GM19438 (cell line): ENCODE measurements at regions not wholly inside any gene's neighbourhood (a gene's known extent, or its start where the extent isn't known, plus 50 kb on each side); places are given as distances from the start of the nearest gene placed in this dataset.

Experiments
- ATAC-seq: cut with Tn5 transposase; IDR thresholded peaks from one replicate; pipeline ENCODE4 v1.9.1; 2021; ENCODE audit warnings: low read depth; ENCODE audit not compliant: unreplicated experiment

- ATAC-seq = no peak
Measured at GRCh38 chr4:155565330-155565729, 101.3 kb upstream of the GUCY1A1 start.

GRCh38 chr4:155564880-155565279, 101.8 kb upstream of the GUCY1A1 start:
- no peak for ATAC-seq

DNA sequence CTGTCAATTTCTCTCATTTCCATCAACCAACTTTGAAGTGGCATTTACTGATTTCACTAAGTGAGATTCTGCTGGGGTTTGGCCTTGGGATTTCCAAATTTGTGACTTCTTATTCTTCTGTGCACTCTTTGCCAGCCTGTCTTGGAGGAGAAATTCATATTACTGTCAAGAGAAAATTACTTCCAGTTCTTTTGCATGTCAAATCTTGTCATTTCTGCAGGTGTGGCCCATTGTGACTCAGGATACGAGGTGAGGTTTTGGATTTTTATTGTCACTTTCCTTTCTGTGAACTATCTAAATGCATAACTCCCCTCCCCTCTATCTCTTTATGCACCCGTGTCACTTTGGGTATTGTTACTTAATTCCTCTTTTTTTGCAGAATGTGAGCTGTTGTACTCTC, 102.6 kb upstream of the GUCY1A1 start:
- ATAC-seq = no peak

GRCh38 chr4:155559915-155560314, 106.7 kb upstream of the GUCY1A1 start:
- no peak for ATAC-seq

DNA sequence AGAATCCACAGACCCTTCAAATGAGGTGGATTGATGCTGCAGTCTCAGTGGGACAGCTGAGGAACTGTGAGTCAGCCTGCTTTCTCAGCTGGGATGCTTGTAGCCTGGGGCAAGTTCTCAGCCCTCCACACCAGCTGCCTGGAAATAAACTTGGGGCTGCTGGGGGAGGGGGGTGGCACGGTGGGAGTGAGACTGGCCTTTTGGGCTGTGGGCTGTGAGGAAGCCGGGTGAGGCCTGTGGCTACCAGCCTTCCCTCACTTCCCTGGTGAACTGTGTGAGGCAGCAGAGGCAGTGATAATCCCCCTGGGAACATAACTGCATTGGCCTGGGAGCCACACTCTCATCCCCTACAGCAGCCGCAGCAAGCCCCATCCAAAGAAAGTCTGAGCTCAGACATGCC, 114.5 kb upstream of the GUCY1A1 start:
- ATAC-seq = no peak

- ATAC-seq = no peak
Measured at GRCh38 chr4:155548173-155548572, 118.5 kb upstream of the GUCY1A1 start.

DNA sequence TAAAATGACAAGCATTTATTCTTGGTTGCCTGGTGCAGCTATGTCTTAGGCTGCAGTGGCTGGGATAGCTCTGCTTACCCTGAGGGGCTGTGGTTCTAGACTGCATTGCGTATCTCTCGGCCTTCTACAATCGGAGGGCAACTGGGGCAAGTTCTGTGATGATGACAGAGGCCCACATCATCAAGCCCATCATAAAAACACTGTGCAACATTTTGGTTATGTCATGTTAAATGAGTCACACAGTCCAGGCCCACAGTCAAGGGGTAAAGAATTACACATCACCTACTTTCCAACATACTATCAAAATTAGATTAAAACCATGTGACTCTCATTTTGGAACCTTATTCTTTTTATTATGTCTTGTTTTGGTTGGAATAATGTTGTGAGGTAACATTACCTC, 120.2 kb upstream of the GUCY1A1 start:
- no peak for ATAC-seq

- no peak for ATAC-seq
Measured at GRCh38 chr4:155545456-155545855, 121.2 kb upstream of the GUCY1A1 start.

- no peak for ATAC-seq
Measured at GRCh38 chr4:155544547-155544946, 122.1 kb upstream of the GUCY1A1 start.

- ATAC-seq = no peak
Measured at GRCh38 chr4:155543126-155543765, 123.4 kb upstream of the GUCY1A1 start.

GRCh38 chr4:155542415-155542814, 124.2 kb upstream of the GUCY1A1 start:
- no peak for ATAC-seq

DNA sequence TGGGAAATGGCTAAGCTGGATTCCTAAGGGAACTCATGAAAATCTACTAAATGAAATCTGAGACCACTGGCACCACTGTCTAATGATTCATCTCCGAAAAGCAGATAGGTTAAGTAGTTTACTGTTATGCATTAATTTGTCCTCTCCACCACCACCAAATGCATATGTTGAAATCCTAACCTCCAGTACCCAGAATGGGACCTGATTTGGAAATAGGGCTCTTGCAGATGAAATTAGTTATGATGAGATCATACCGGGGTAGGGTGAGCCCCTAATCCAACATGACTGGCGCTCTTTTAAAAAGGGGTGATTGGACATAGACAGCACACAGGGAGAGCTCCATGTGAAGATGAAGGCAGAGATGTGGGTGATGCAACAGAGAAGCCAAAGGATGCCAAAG, 124.9 kb upstream of the GUCY1A1 start:
- no peak for ATAC-seq

DNA sequence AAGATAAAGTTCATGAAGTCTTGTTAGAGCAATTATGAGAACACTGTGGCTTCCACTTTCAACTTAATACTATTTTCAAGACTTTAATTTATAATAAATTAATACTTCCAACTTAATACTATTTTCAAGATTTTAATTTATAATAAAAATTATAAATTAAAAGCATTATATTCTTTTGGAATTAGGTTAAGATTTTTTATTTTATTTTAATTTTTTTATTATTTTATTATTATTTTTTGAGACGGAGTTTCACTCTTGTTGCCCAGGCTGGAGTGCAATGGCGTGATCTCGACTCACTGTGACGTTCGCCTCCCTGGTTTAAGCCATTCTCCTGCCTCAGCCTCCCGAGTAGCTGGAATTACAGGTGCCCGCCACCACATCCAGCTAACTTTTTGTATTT, 126.0 kb upstream of the GUCY1A1 start:
- ATAC-seq = no peak

DNA sequence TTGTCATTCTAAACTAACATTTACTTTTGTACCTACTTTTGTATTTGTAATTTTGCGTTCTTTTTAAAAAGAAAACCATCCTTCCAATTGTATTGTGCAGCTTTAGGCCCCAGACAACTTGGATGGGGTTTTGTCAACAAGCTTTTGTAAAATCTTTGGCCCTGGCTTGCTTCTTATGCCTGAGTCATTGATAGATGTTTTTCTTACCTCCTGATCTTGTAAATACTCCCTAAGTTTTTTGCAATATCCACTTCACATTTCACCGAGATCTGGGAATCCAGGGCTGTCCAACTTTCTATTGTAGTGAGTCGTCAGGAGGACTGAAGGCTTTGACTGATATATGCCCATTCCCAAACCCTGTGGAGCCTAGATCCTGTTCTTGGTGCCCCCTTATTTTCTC, 126.9 kb upstream of the GUCY1A1 start:
- no peak for ATAC-seq

DNA sequence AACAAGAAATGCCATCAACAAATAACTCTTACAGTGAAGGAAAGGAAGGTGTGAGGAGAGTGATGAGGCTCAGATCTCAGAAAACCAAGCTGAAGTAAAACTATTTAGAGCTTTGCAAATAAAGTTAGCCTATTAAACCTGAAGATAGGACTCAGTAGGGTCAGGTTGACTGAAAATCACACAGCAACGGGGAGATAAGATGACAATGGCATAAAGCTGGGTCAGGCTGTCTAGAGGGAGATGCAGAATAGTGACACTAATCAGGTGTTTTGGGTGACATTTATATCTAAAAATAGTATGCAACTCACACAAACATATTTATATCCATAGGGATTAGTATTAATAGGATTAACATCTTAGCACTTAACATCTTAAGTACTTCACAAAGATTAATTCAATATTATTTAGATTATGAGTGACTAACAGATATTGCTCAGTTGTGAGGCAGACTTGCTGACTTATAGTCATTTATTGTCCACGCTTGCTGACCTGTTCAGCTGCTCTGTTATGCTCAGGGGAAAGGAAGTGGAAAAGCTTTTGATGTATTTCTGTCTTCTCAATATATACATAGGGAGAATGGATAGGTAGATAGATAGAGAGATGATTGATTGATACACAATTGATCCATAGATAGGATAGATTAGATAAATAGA, 130.7 kb upstream of the GUCY1A1 start:
- ATAC-seq = no peak

DNA sequence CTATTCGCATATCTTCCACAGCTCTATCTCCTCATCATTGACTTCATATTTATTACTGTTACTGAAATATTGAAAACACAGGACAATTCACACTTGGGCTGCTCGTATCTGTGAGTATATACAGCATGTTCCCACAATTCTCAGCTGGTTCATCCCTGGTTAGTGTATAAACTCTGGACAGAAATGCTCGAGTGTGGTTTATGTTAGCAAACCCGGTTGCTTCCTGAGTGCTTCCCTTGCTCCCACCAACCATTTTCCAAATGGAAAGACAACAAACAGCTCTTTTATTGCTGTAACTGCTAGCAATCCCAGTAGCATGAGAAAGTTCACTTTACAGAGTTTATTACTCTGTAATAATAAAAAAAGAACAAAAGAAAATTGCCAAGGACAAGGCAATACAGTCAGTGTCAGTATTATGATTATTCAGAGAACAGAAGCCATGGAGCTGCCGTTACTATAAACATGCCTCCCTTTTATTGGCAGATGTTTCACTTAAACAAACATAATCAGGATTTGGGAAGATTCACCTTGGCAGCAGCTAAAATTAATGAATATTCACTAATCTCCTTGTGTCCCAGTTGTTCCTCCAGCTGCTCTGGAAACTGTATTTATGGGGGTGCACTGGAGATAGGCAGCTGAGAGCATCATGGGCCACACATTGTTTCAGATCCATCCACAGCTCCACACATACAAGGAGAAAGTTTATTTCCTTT, 134.1 kb upstream of the GUCY1A1 start:
- no peak for ATAC-seq

DNA sequence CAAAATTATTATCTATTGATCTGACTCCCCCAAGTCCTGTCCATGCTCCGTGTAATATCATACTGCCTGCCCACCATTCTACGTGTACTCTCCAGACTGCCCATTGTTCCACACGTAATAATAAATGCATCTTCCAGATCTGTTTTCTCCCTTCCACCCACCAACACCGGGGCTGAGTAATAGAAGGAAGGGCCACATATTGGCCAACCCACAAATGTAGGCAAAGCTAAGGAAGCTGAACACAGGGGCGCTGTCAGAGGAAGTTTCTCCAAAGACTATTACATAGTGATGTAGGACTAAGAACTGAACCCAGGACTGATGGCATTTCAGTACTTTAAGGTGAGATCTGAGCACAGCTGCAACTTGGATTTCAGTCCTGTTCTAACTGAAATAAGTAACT, 135.8 kb upstream of the GUCY1A1 start:
- ATAC-seq = no peak

- ATAC-seq = no peak
Measured at GRCh38 chr4:155530290-155530689, 136.4 kb upstream of the GUCY1A1 start.

DNA sequence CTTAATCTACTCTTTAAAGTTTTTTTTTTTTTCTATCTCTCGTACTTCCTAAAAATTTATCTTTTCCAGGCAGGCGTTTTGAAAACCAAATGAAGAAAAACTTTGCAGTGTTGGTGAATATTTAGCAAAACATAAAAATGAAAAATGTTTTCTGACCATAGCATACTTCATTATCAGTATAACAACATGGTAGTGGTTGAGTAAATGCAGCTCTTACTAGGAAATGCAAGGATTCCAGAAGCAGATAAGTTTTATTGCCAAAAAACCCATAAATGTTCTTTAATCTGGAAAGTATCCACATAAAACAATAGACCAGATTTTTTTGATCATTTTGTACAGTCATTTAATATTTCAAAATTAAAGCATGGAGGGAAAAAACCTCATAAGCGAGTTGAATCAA, 136.9 kb upstream of the GUCY1A1 start:
- ATAC-seq = no peak

DNA sequence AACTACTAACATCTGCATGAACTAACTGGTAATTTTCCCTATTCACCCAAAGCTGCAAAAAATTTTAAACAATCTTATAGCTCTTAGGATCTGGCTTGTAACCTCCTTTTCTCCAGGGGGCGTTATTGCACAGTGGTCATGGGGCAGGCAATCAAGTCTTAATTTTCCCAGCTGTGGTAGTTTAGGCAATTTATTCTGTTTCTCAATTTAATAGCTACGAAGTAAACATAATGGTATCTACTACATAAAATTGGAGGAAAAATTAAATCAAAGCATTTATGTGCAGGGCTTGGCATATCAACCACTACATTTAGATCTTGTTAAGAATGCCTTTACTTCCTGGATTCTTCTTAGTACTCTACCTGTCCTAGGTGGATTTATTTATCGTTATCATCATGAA, 137.4 kb upstream of the GUCY1A1 start:
- ATAC-seq = no peak

DNA sequence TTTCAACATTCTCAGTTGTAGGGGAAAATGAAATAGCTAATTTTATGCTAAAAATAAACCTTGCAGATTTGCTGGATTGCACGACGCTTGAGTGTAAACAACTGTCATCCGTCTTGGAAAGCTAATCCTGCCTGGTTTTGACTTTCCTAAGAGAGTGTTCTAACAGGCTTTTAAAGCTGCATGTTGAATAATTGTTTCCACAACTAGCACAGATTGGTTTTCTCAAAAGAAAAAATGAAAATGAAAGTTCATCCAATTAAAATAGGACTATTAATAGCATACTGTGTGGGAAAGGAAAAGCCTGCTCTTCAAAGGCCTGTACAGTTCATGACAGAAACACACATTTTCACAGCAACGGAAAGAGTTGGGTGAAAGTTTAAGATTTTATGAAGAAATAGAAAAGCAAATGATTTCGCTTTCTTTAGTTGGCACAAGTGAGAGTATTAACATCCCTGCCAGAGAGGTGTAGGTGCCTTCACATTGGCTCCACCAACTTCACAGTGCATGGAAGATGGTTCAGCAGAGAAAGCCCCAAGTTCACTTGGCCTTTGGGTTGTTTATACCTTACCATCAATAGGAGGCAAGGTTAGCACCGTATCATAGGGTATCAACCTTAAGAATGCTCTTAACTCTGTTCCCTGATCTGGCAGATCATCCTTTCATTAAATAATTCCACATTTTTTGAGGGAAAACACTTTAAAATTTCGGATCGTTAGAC, 140.0 kb upstream of the GUCY1A1 start:
- no peak for ATAC-seq
